GM12891 (cell line): ENCODE measurements at regions not wholly inside any gene's neighbourhood (a gene's known extent, or its start where the extent isn't known, plus 50 kb on each side); places are given as distances from the start of the nearest gene placed in this dataset.

Experiments
- PAX5 ChIP-seq: IDR thresholded peaks from 2 replicates; pipeline ENCODE4 v1.6.1; 2011; ENCODE audit warnings: low read length, moderate library complexity, mild to moderate bottlenecking; ENCODE audit not compliant: insufficient read depth, severe bottlenecking
- POLR2A ChIP-seq: IDR thresholded peaks from 2 replicates; pipeline ENCODE4 v1.6.1; 2011; ENCODE audit warnings: low read depth, low read length, control low read depth
- POLR2AphosphoS5 ChIP-seq: IDR thresholded peaks from 2 replicates; pipeline ENCODE4 v1.6.1; 2011; ENCODE audit warnings: low read depth, low read length, control low read depth
- POU2F2 ChIP-seq: IDR thresholded peaks from 2 replicates; pipeline ENCODE4 v1.6.1; 2011; ENCODE audit warnings: low read depth, mild to moderate bottlenecking, control low read depth, low read length, moderate library complexity
- SPI1 ChIP-seq: IDR thresholded peaks from 2 replicates; pipeline ENCODE4 v1.6.1; 2011; ENCODE audit warnings: low read depth, low read length, control low read depth
- TAF1 ChIP-seq: IDR thresholded peaks from 2 replicates; pipeline ENCODE4 v1.6.1; 2011; ENCODE audit warnings: low read depth, low read length, control low read depth

DNA sequence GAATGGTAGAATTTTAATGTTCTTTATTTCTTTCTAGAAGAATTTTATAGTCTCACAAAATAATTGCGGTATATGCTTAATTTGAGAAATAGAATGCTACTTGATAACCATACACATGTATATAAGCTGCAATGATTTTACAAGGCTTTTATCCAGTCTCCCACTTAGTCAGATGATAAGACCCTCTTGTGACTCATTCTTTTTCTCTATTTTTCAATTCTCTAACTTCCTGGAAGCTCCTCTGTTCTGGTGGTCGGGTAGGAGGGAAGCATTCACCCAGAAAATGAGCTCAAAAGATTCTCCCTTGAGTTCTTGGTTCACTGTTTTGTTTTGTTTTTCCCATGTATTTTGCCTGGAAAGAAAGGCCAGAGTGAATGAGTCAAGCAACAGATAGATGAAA is 546.6 kb downstream of the INHBA start:
- TF ChIP-seq POU2F2 (no peak), TAF1 (no peak), POLR2AphosphoS5 (no peak), POLR2A (no peak), SPI1 (no peak), PAX5 (no peak)
